ENCODE measurements at regions not wholly inside any gene's neighbourhood (a gene's known extent, or its start where the extent isn't known, plus 50 kb on each side); places are given as distances from the start of the nearest gene placed in this dataset.

DNA sequence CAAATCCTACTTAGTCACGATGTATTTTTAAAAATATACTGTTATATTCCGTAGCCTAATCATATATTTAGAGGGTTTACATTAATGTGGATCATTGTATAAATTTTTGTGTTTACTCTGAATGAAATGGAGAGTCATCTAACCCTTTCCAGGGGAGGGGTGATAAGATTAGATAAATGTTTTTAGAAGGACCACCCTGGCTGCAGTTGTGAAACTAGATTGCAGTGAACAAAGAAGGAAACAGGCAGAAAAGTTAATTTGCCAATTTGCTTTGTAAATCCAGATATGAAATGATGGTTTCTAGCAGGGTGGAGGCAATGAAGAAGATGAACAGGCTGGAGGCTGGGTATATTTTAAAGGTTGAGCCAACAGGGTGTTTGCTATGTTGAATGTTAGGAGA, 477.7 kb upstream of the ZMIZ1 start:
- TF ChIP-seq CTCF (IDR thresholded peaks at IDR 0.05 in 2 of 3, conservative IDR thresholded peaks at IDR 0.05 in 1 of 3; ENCODE audit: borderline replicate concordance in 1 of 3, insufficient read depth in 1 of 3, low read depth in 2 of 3, low read length in 2 of 3), result no peak
- no peak for TF ChIP-seq YY1 (IDR thresholded peaks at IDR 0.05; ENCODE audit: extremely low read depth, insufficient replicate concordance, low read depth, low read length)
- TF ChIP-seq ELF1 (IDR thresholded peaks at IDR 0.05; ENCODE audit: borderline replicate concordance, low read depth), result no peak
- no peak for TF ChIP-seq EZH2 (IDR thresholded peaks at IDR 0.05)
- no peak for TF ChIP-seq EZH2phosphoT487 (IDR thresholded peaks at IDR 0.05; ENCODE audit: borderline replicate concordance)
- no peak for TF ChIP-seq CEBPB (IDR thresholded peaks at IDR 0.05; ENCODE audit: low read depth)
- TF ChIP-seq SIN3A (IDR thresholded peaks at IDR 0.05; ENCODE audit: low read depth), result no peak

Measured in HCT116 (cell line).